ENCODE measurements at regions not wholly inside any gene's neighbourhood (a gene's known extent, or its start where the extent isn't known, plus 50 kb on each side); places are given as distances from the start of the nearest gene placed in this dataset.
A peak's percentile ranks its signal among the peaks of the same experiment; 100 is the strongest.

DNA sequence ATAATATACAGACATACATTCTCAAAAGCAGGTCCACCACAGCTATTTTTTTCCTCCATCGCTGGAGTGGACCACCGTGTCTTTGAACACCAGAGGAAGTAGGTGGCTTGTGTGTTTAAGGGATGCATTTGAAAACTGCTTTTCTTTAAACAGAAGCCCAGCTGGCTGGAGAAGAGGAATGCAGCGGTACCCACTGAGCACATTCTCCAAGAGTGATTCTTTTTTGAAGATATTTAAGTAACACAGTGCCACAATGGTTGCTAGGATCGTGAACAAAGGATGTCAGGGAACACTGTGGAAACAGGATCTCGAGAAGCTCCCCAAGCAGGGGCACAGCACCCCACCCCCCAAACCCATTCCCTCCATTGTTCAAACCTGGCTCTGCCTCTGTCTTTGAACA, 286.6 kb upstream of the PWP1 start:
- DNase-seq (ENCODE audit: low spot score) (no peak), FAIRE-seq (no peak)

DNA sequence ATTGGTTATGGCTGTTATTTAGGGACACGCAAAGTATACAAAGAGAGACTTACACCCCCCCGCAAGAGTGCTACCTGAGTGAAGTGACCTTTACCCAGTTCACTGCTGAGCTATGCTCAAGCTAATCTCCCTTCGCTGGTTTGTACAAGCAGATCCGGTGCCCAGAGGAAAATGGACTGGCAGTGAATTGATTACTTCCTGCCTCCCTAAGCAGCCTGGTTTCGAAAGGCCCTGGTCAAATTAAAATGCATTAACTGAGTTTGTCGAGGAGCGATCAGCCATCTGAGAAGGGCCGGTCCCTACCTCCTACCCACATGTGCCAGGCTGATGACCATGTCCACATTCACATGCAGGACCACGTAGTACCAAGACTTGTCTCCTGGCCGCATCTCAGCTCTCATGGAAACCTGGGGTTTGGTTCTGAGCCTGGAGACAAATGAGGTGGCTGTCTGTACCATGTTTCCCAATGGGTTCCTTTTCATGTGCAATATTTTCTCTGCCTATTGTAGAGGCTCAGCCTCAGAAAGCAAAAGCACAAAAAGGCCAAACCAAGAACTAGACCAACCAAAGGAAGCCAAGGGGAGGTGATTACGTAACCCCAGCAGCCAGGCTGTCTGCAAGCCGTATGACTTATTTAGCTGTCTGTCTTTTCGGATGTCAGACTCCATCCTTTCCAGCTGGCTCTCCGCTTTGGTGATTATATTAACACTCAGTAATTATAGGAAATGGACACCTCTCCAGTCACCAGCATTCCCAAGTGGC, 284.7 kb upstream of the PWP1 start:
- FAIRE-seq, result no peak
- DNase-seq (ENCODE audit: low spot score), result no peak

DNA sequence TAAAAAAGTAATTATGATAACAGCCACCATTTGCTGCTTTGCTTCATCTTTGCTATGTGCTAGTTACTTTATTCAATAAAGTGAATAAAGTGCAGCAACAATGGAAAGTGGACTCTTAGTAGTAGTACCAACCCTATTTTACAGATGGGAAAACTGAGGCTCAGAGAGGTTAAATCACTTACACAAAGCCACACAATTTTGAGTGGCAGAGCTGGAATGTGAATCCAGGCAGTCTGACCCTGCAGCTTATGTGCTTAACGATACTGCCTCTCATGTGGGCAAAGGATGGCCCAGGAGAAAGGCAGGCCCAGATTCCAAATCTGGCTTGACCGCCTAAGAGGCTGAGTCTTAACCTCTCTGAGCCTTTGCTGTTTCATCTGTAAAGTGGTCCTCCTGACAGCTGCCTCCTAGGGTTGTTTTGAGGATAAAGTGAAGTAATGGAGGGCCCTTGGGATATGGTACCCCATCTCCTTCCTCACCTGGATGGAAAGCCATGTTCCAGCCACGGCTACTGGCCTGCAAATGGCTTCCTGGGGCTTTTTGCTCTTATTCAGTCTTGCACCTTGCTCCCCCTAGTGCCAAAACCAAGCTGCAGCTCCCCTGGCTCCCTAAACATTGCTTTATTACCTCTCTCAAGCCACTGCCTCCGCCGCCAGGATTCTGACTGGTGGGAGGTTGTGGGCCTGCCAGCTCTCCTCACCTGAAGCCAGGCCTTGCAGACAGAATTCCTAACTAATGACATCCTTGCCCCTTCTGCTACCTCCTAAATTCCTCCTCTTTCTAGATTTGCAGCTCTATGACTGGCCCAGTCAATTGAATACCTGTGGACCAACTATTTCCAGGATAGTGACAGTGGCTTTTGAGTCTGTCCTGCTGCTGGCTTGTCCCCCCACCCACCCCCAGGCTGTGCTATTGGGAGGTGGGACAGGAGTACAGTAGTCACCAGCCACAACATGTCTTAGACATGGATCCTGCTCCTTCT, 283.3 kb upstream of the PWP1 start:
- DNase-seq (ENCODE audit: low spot score), result peak; percentile 43
- FAIRE-seq, result no peak

DNA sequence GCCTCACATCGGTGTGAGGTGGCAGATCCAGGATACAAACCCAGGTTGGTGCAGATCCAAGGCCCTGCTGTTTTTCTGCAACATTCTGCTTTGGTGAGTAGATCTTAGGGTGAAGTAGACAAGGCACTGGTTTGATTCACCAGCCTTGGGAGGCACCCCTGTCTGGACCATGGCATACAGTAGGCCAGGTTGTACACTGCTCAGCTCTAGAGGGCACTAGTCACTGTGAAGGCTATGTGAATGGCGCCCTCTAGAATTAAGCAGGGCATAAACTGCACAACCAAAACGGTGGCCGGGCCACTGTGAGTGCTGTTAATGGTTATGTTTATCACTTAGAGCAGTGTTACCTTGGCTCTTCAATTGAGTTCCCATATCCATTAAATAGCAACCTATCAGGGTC, 280.6 kb upstream of the PWP1 start:
- no peak for FAIRE-seq
- DNase-seq (ENCODE audit: low spot score), result peak; percentile 25

DNA sequence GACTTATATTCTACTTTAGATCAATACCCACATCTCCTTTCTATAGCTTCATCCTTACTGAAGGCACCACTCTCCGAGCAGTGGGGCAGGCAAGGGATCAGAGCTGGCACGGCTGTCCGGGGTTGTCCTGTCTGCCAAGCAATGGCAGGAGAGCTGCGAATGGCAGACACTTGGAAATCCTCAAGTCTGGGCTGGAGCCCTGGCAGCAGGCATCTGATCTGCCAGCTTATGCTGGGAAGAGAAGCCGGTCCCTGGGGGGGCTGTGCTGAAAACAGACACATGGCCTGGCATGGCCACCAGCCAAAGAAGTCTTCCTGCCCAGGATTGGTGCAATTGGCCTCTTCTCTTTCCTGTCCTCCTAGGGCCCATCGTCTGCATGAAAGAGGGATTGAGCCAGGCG, 280.2 kb upstream of the PWP1 start:
- no peak for FAIRE-seq
- DNase-seq (ENCODE audit: low spot score), result no peak

DNA sequence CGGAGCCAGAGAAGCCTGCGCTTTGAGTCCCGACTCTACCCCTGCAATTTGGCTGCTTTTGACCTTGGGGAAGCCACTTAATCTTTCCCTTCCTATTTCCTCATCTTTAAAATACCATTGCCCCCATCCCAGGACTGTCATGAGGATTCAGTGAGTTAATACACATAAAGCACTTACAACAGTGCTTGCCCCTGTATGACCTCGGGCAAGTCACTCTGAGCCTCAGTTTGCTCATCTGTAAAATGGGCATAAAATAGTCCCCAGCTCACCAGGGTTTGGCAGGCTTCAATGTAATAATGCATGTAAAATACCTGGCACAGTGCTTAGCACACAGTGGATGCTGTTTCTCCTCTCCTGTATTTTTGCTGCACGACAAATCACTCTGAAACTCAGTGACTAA, 278.7 kb upstream of the PWP1 start:
- DNase-seq (ENCODE audit: low spot score), result no peak
- FAIRE-seq, result no peak

DNA sequence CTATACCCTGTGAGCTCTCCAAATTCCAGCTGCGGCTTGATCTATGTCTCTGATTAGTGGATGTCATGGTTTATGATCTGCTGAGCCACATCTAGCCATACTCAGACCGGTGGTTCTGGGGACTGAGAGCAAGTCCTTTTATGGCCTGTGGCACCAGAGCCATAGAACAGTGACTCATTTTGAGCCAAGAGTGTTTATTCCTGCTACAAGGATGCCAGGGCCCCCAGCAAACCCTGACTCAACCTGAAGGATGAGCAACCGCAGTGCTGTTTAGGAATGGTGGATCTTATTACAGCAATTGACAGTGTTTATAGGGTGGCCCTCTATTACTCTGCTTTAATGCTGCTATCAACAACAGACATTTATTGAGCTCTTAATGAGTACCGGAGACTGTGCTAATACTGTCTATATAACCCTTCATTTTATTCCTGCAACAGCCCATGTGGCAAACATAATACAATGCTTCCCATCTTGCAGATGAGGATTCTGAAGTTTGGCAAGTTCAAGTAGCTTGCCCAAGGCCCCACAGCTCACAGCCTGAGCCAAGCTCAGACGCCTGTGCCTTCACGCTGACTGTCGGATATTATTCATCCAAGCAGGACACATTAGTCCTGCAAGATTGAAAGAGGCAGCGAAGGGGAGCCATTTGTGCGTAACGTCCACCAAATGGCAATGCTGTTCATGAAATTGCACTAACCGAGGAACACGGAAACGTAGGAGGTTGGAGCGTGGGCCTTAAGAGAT, 273.6 kb upstream of the PWP1 start:
- FAIRE-seq (no peak), DNase-seq (ENCODE audit: low spot score) (peak; percentile 70)

DNA sequence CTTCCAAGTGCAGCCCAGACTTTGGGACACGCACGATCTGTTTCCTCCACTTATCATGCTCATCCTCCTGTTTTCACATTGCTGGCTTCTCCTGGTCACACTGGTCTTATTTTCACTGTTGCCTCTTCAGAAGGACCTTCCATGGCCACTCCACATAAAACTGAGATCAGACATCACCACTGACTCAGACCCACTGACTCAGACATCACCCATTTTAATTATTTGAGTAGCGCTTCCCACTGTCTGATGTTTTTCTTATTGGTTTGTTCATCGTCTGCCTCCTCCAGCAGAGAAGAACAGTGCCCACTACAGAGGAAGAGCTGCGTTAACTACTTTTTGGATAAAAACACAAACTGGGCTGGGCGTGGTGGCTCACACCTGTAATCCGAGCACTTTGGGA, 270.5 kb upstream of the PWP1 start:
- DNase-seq (ENCODE audit: low spot score), result peak; percentile 32

DNA sequence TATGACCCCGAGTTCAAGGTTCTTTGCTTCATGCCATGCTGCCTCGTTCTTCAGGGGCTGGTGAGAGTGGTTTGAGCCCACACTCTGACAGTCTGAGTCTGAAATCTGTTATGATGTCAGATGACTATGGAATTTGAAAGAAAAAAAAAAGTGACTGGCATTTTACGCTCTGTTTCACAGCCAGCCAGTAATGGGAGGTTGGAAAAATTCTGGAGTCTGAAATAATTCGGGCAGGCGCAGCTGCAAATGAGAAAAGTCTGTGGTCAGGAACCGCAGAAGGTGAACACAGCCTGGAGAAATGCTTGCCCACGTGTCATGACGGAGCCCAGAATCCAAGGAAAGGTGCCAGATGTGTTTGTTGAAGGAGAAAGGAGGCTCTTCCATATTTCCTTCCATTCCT, 269.8 kb upstream of the PWP1 start:
- FAIRE-seq (no peak), DNase-seq (ENCODE audit: low spot score) (peak; percentile 66)

More for the DNA sequence above, 270.5 kb upstream of the PWP1 start:
- FAIRE-seq, result no peak

DNA sequence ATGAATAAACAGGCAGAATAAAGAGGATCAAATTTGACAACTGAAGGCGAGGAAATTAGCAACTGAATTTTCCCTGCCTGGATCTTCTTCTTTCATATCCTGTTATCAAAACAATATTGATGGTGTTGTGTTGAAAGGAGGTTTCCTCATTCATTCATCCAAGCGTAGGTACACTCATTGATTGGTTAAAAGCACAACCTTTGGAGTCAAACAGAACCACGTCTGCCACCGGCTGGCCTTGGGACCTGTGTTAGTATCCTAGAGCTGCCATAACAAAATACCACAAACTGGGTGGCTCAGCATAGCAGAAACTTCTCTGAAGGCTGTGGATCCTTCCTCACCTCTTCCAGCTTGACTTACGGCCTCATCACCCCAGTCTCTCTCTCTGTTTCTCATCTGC, 268.6 kb upstream of the PWP1 start:
- DNase-seq (ENCODE audit: low spot score), result no peak
- no peak for FAIRE-seq

DNA sequence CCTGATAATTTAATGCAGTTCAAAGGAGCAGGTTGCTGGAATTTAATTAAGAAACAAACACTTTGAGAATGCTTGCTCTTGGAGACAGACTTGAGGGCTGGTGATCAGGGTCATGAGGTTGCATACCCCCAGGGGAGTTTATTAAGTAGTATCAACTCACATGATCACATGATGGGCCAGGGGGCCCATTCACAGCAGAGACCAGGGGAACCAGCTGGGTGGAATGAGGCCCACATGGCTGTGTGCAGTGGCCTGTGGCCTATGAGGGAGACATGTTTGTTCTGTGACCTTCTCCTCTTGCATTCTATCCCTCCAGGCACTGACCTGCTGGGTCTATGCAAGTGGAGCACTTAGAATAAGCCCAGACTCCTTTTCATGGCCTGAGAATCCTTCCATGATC, 266.6 kb upstream of the PWP1 start:
- DNase-seq (ENCODE audit: low spot score) (no peak), FAIRE-seq (no peak)

DNA sequence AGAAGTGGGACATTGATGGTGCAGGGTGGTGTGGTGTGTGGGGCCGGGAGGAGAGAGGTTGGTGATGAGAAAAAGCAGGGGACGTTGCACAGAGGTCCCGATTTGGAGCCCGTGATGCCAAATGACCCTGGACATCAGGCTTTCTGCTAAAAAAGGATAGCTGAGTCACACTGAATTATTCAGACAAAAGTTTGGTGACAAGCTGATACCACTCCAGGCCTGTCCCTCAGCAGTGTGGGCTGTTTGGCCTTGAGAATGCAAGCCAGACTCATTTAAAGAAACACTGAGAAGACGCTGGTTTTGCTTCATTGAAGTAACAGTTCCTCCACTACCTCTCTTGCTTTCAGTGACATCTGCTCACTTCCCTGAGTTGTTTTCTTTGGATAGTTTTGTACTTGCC, 262.1 kb upstream of the PWP1 start:
- no peak for FAIRE-seq

DNA sequence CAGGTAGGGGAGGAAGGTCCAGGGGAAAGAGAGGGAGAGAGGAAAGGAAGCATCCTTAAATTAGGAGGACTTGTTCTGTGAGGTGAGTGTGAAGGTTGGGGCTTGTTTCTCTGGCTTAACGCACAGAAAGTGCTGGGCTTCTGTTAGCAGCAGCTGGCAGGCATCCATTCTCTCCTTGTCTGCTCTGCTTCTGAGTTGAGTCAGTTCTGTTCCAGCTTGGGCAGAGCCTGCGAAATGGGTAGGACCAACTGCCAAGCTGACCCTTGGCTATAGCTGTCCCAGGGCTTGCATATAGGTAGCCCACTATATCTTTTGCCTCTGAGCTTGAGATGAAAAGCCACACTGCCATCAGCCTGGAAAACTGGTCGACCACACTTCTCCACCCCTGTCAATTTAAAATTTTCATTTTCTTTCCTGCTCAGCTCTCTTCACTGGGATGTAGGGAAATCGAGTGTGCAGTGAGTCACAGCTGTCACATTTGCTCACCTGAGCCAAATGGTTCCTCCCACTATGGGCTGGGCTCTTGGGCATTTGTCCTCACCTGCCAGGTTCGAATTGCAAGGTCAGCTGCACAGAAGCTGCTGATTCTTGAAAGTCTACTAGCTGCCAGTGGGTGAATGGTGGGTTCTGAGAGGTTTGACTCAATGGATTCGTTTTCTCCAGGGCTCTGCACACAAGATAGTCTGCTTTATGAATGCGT, 256.4 kb upstream of the PWP1 start:
- FAIRE-seq, result no peak

More for the DNA sequence above, 262.1 kb upstream of the PWP1 start:
- DNase-seq (ENCODE audit: low spot score), result no peak

DNA sequence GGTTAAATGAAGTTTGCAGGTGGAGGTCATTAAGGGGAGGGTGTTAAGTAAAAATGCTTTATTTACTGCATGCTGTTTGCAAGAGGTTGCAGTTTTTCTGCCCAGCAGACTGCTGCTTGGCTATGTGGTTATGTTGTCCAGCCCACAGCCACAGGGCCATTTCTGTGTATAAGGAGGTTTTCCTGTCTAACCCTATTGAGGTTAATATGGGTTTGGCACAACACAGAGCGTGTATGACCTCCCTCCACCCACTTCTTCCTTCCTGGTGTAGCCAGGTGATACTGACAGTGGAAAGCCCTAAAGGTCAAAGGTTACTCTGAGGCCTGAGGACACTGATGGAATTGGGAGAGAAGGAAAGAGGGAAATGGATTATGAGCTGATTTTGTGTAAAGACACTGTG, 253.7 kb upstream of the PWP1 start:
- no peak for DNase-seq (ENCODE audit: low spot score)
- FAIRE-seq, result no peak

More for the DNA sequence above, 256.4 kb upstream of the PWP1 start:
- no peak for DNase-seq (ENCODE audit: low spot score)

DNA sequence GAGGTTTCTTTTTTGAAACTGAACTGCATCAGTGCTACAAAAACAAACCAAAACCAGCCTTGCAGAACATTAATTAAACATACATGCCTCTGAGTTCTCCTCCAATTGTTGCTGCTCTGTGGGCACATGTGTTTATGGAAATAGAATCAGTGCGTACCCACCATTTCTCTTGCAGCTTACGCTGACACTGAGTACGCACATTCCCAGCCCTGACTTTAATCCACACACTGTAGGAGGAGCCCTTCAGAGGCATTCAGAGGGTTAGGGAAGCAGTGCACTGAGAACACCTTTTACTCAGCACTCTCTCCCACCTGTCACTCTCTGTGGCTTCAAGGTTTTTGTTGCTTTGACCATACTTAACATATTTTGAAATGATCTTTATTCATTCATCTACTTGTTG, 250.5 kb upstream of the PWP1 start:
- no peak for FAIRE-seq
- no peak for DNase-seq (ENCODE audit: low spot score)

DNA sequence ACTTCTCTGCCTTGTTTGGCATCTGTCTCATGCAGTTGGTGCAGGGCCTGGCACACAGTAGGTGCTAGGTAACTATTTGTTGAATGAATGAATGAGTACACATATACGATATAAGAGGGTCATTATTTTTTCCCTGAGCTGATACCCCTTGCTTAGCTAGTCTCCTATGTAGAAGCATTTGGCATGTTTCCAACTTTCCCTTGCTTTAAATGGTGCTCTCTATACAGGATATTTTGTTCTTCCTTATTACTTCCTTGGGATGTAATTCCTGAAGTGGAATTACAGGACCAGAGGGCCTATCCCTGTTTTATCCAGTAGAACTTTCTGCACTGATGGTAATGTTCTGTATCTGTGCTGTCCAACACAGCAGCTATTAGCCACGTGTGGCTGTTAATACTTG, 250.1 kb upstream of the PWP1 start:
- no peak for DNase-seq (ENCODE audit: low spot score)
- no peak for FAIRE-seq

DNA sequence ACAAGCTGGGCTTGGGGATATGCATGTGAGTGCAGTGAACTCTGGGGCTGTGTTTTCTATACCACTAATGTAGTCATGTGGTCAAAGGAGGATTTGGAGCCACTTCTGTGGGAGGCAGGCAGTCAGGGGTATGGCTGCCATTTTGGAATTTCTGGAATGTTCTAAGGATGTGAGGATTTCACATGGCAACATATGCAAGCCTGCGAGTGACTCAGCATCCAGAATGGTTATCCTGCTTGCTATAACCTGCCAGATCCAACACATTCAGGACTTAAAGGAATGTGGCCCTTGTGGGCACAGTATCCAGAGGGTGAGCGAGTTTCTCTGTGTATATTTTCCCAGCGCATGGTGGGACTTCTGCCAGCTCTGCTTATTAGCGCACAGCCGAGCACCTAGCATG, 249.2 kb upstream of the PWP1 start:
- DNase-seq (ENCODE audit: low spot score) (peak; percentile 18), FAIRE-seq (no peak)

DNA sequence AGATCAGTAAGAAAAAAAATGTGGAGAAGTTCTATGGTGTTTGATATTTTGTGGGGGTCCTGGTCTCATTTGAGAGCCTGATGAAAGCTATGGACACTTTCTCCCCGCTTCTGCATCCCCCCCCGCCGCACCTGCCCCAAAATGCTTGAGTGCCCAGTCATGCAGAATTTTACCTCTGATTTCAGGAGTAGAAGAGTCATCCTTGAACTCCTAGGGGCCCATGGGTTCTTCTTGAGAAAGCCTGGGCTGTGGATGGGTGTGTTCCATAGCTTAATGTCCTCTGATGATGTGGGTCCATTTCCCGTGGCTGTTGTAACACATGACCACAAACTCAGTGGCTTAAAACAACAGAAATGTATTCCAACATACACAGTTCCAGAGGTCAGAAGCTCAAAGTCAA, 248.8 kb upstream of the PWP1 start:
- FAIRE-seq (no peak), DNase-seq (ENCODE audit: low spot score) (no peak)

DNA sequence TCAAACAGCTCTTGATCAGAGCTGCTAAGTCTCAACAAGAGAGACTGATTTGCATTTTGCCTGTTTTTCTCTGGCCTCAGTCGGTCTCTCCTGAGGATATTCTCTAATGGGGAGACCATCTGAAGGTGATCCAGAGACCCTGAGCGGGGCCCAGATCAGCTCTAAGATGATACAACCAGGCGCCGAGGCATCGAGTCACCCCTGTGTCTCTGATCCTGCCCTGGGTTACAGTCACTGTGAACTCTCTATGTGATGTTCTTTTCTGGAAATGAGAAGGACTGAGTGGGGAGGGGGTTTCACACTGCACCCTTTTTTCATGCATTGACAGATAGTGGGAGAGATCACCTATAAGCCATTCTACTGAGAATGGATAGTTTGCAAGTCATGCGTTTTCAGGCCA, 247.6 kb upstream of the PWP1 start:
- no peak for FAIRE-seq
- DNase-seq (ENCODE audit: low spot score), result no peak

DNA sequence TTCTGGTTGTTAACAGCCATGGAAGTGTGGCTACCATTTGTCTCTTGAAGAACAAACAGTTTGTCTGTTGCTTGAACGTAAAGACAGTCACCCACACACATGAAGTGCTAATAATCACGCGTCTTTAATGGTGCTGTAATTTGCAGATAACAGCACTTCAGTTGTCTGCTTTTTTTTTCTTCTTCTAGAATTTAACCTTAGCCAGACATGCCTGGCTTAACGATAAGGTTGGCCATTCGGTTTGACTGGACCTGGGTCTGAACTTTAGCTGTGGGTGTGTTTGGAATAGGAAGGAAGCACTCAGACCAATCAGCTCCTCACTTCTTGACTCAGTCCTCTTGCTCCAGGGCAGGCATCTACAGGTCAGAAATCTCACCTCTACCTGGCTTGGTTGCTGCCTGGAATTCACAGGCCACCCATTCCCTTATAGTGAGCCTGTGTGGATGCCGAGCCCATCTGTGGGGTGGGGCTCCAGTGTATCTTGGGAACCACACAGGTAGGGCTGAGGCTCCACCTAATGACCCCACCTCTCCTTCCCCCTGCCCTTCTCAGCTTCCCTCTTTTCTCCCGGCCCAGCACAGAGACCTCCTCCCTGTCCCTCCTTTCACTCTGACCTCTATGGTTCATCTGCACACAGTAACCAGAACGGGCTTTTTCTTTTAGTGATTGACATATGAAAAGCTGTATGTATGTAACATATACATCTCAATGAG, 246.4 kb upstream of the PWP1 start:
- FAIRE-seq (no peak), DNase-seq (ENCODE audit: low spot score) (no peak)

DNA sequence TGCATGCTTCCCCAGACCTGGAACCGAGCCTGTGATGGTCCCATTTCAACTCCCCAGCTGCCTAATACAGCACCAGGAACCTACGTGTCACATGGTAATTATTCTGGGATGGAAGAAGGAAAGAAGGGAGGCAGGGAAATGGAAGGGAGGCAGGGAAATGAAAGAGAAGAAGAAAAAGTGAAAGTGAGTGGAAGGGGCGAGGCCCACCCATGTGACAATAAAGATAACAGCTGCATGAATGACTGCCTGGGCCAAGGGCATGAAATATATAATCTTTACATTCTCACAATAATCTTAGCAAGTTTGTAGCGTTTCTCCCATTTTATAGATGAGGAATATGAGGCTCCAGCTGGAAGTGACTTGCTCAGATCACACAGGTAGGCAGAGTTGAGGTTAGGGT, 245.0 kb upstream of the PWP1 start:
- DNase-seq (ENCODE audit: low spot score) (no peak), FAIRE-seq (no peak)

Measured in urothelium cell line (cell line).